HG02571 (cell line): ENCODE measurements at regions not wholly inside any gene's neighbourhood (a gene's known extent, or its start where the extent isn't known, plus 50 kb on each side); places are given as distances from the start of the nearest gene placed in this dataset.
"Not testable (repeated sequence)": the region's sequence is repeated elsewhere in the genome, so short reads cannot be mapped to it uniquely, and the experiment has no call there.

Experiments
- ATAC-seq: cut with Tn5 transposase; IDR thresholded peaks from one replicate; pipeline ENCODE4 v1.9.1; 2021; ENCODE audit warnings: mild to moderate bottlenecking, moderate library complexity; ENCODE audit not compliant: unreplicated experiment

DNA sequence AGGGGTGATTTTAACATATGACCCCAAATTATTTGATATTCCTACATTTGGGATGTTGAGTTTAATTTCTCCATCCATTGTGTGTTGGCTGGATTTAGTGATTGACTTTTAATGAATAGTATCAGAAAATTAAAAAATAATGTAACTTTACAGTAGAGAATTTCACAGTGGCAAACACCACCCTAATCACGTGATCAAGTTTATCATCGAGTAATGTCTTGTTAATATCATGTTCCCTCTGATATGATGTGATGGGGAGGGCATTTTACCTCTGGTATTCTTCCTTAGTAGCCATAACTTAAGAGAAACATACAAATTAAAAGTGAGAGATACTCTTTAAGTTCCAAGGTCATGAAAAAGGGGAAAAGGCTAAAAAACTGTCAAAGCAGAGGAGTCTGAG, 602.0 kb upstream of the CELF4 start:
- no peak for ATAC-seq

DNA sequence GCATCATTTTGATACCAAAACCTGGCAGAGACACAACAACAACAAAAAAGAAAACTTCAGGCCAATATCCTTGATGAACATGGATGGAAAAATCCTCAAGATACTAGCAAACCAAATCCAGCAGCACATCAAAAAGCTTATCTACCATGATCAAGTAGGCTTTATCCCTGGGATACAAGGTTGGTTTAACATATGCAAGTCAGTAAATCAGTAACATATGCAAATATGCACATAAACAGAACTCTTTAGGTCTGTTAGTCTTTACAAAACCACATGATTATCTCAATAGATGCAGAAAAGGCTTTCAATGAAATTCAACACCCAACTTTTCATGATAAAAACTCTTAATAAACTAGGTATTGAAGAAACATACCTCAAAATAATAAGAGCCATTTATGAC, 587.5 kb upstream of the CELF4 start:
- not testable (repeated sequence) for ATAC-seq

DNA sequence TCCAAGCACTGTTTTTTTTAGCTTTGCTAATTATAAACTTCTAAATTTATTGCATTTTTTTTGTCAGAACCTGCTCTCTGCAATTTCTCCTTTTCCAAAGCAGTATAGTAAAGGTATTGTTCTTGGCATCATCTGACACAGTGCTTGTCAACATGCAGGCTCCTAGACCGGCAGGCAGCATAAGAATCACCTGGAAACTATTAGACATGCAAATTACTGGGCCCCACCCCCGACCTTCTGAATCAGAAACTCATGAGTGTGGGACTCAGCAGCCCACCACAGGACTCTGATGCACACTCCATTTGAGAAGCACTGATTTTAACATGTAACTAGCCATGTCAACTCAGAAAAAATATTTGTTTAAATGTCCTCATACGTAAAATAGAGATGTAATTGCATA, 551.1 kb upstream of the CELF4 start:
- ATAC-seq: no peak

DNA sequence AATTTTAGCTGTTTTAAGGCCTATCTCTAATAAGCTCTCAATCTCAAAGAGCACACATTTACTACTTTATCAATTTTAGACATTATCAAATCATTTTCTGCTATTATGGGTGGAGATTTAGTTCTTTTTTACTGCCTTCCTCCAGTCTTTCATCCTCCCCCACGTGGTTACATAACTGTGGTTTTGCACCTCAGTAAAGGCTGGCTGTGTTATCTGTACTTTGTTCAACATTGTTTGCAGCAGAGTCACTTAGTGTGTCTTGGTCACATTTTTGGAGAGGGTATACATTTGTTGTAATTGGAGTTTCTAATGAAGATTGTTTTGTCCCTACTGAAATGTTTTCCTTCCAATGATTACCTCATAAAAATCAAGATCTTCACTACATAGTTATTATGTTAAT, 549.6 kb upstream of the CELF4 start:
- no peak for ATAC-seq

DNA sequence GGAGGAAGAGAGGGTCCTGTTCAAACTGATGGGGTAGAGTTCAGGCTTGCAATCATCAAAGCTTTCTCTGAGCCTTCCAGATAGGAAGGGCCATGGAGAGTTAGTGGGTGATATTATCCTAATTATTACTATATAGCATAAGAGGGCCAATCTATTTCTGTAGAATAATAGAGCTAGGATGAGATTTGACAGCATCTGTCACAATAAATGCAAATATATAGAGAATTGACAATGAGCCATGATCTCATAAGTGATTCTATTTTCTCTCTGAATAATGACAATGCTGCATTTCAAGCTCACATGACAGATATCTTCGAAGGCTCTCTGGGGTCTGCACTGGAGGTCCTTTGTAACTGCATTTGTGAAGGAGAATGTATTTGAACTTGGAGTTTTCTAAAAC, 521.9 kb upstream of the CELF4 start:
- no peak for ATAC-seq

DNA sequence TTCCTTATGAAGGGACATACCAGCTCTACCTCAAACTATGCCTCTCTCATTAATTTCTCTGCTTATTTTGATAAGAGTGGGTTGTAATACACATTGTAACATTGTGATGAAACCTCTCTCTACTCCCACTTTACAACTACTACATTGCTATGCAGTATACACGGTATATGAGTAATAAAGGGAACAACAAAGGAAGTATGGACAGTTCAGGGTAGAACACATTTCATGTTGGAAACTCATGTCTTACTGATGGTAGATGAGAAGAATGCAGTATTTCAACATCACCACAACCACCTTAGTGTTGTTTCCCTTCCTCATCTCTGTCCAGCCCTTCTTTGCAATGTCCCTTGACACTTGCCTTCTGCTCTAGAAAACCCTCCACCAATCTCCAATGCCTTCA, 515.9 kb upstream of the CELF4 start:
- ATAC-seq: no peak

DNA sequence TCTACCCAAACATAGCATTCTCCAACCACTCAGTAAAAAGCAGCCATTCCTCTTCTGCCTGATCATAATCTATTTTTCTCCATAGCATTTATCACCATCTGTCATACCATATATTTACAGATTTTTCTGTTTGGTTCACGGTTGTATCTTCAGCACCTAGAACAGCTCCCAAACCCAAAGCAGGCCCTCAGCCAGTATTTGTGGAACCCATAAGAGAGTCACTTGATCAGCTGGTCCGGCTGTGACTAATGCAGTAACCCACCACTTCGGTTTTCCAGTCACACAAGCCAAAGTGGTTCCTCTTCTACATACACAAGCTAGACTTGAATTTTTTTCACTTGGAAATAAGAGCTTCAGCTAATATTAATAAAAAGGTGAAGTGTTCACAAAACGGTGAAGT, 511.6 kb upstream of the CELF4 start:
- ATAC-seq: no peak

DNA sequence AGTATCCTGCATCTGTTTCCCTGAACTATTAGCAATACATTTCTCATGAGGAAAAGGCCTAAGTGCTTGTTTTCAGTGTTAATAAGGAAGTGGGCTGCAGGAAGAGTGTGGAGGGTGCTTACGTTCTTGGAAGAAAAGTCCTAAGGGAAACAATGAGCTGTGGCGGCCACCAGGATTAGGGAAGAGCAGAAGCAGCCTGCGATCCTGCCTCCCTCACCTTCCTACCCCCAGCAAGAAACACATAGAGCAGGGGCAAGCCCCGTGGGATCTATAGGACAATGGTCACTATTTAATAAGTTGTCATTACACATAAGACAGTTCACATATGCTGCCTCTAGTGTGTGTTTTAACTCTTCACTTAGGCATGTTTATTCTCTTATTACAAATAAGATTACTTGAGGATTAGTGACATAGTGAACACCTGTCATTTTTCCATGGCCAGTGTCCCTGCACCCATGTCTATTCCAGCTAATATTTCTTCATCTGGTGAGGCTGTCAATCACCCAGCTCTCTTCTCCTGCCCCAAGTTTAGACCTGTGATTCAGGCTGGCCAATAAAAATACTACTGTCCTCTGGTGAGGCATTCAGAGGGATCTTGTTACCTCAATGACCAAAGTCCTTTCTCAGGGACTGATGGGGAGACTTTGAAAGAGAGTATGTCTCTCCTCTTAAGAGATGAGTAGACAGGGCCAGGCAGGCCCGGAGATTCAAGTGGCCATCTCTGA, 510.9 kb upstream of the CELF4 start:
- ATAC-seq: no peak

DNA sequence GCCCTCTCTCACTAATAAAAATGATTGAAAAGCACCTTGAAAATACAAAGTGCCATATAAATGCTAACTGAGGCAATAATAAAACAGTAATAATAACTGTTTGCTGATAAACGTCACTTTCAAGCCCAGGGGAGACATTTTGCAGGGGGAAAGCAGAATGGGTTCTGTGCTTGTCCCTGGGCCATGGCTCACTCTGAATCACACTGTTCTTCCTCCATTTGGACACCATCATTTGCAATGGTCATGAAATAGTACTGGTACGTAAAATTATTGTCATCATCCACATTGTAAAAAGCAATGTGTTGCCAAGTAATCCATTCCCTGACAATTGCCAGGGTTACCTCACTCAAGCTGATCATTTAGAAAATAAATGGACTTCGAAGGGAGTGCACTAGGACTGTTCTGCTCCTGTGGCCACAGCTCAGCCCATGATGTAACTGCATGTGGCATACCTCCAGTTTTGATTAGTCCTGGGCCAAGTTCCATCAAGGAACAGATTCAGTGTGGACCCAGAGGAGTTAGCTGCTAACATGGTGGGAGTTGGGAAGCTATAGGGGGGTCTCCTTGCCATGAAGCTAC, 508.8 kb upstream of the CELF4 start:
- ATAC-seq: no peak

DNA sequence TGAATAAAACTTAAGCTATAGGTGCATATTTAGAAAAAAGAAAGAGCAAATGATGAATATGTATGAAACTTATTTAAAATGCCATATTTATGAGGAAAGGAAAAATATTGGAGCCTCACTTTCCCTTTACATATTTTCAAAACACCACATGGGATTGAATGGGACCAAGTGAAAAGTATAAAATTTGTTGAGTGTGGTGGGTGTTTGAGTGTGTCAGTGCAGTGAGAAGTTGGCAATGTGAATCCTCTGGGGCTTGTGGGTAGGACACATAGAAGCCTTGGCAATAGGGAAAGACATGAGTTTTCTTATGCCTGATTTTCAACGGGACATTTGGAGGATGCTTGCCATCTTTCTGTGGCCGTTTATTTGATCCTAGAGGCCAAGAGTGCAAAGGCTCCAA, 502.2 kb upstream of the CELF4 start:
- ATAC-seq: no peak

DNA sequence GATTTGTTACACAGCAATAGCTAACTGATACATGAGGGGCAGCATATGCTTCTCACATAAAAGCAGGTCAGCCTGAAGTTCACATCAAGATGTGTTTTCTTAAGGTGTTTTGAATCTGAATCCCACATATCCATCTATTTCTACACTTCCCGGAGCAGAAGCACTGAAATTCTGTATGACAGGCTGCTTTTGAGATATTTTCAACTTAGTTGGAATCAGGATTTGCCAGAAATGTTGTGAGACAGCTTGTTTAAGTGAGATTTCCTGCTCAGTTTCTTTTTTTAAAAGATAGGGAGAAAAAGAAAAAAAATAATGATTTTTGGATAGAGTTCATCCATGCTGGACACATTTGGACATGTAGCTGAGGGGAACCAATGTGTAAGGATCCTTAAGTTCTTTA, 501.5 kb upstream of the CELF4 start:
- ATAC-seq: no peak

DNA sequence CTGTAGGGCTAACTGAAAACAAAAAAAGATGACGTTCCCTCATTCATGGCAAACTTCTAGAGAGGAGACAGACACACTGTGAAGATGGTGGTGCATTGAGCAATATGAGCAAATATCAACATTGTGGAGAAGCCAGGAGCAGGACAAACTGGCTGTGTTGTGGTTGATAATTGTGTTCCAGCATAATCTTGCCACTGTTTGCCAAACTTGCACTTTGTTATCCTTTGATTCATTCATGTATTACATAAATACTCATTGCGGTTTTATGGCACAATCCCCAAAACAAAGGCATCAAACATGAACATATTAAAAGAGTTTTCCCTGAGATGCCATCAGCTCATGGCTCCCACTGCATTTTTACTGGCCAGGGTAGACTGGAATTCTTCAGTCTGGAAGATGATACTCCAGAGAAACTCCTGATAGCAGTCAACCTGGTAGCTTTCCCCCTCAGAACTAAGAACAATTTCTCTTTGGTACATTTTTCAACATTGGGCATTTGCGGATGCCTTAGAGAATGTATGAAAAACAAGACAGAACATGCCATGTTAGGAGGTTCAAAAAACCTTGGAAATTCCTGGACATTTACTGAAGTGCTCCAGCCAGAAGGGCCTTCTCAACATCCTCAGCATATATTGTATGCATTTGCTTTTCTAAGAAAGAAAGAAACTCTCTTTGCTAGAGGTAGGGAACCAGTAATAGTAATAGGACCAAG, 487.4 kb upstream of the CELF4 start:
- no peak for ATAC-seq

DNA sequence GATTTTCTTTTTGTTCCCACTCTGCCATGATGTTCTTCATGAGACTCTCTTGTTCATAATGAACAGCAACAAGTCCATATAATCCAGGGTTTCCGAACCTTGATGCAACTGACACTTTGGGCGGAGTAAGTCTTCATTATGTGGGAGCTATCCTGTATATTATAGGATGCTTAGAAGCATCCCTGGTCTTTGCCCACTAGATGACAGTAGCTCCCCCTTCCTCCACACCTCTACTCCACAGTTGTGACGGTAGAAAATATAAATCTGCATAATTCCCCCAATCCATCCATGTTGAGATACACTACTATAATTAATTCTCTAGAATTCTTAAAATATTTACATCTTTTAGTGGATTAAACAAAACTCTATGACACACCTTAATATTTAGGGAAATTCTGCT, 482.2 kb upstream of the CELF4 start:
- ATAC-seq: no peak

DNA sequence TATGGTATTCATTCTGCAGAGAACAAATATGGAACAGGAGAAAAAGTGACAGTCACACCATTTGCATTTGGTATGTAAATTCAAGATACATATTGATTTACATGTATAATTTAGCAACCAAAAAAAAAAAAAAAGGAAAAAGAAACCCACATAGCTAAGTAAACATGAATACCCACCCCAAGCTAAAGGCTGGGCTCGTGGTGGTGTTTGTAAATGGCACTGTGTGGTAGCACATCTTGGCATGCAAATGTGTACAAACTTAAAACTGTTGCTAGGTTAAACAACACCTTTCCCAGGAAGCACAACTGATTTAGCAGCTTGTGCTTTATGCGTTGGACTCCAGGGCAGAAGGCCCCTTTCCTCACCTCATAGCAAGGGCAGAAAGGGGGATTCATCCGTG, 481.1 kb upstream of the CELF4 start:
- no peak for ATAC-seq

DNA sequence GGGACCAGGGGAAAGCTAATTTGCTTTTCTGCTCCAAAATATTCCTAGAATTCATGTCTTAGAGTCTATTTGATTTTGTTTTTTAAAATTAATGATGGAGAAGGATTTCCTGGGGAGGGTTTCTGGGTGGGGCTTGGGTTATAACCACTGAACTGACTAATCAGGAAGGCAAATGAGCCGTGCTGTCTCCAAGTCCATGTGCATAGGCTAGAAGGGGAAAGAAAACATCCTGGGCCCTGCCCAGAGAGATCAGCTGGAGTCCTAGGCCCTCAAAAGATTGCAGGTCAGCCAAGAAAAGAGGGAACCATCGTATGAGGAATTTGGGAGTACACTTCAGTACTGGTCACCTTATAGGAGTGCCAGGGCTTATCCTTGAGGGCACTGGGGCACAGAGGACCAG, 480.2 kb upstream of the CELF4 start:
- no peak for ATAC-seq

DNA sequence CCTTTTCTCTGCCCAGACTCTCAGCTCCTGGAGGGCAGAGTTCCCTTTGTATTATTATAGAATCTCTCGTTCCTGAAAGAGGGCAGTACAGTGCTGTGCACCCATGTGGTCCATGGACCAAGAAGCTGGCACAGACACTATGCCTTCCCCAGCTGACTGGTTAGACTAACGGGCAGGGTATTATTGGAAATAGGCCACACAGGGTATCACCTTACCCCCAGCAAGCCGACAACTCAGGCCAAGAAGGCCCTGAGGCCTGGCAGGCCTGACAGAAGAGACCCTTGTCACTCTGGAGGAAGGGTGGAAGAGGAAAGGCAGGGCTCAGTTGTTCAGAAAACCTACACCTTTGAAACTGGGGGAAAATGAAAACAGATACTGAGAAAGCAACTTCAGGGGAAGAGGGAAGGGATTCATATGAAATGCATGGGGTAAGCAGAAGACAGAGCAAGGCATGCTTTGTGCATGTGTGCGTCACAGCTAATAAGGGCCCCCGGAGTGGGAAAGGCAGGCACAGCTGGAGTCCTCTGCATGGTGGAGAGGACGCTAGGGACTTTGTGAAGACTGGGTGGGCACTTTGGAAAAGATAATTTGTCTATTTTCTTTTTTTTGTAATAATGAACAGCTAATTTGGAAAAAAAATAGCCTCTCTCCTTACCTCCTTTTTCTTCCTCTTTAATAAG, 476.8 kb upstream of the CELF4 start:
- ATAC-seq: no peak

DNA sequence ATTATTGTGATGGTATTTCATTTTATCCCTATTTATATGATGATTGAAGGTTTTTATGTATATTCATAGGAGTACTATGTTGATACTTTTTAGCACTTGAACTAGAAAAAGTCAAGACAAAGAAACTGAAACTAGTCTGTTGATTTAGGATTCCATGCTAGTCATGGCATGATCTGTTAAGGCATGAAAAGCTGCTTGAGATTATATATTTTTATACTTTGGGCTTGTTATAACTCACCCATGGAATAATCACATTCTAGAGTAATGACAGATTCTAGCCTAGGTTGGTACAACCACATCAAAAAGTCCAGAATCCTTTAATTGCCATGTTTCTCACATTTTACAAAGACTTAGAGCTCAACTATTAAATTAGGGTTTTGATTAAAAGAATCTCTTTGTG, 472.6 kb upstream of the CELF4 start:
- no peak for ATAC-seq

DNA sequence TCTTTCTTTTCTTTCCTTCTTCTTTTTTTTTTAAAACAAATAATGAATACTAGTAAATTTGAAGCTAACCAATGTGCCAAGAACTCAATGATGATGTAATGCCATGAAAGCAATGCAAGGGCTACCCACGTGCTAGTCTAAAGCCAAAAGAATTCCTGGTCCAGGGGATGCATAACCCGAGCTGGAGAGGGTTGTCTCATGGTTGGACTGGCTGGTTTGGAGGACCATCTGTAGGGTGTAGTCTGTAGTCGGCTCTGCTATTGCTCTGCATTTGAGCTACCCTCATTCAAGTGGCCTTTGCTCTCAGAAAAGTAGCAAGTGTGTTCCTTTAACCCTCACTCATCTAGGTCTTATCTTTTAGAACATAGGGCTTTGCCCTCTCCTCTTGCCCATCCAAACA, 469.6 kb upstream of the CELF4 start:
- no peak for ATAC-seq

DNA sequence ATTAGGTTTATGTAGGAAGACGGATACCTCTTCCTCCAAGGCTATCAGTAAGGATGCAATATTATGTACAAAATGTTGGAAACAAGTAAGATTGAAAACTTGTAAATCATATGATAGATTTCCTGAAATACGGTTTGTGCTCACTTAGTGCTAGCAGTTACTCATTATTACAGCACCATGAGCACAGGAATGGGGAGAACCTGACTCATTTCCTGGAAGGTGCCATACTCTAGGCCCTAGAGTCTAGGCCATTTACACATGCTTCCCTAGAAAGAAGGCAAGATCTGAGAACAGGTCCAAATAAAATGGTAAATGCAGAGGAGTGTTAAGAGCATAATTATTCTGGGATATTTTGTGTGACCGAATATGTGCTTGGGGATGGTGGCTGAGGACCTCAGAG, 467.7 kb upstream of the CELF4 start:
- ATAC-seq: no peak

DNA sequence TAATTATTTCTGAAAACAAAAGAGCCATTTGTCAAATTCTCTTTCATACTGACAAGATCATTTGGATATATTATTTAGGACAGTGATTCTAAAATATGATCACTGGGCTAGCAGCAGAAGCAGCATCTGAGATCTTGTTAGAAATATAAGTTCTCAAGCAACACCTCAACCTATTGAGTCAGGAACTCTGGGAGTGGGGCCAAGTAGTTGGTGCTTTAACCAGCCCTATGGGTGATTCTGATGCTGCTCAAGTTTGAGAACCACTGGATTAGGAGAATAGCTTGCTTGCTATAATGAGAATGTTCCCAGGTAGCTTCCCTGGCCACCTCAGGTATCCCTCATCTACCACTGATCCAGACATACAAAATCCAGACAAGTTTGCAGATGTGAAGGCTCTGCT, 466.9 kb upstream of the CELF4 start:
- ATAC-seq: no peak

DNA sequence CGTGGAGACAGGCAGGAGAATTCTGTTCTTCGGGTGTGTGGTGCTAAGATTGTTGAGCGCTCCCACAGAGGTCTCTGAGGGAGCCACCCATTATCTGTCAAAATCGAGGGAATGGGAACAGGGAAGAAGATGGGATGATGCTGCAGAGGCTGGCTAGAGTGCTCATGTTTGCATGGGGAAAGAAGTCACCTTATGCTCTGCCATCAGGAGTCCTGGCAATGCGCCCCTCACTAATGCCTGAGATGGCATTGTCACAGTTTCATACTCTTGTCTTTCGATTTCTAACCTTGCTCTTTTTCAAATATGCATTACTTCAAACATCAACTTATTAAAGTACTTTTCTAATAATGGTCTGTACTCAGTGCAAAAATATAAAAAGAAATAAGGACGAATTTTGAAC, 463.3 kb upstream of the CELF4 start:
- ATAC-seq: no peak
